IMR-90 (cell line): ENCODE measurements at regions not wholly inside any gene's neighbourhood (a gene's known extent, or its start where the extent isn't known, plus 50 kb on each side); places are given as distances from the start of the nearest gene placed in this dataset.

Experiments
- BHLHE40 ChIP-seq: fragments of 150-350 bp; IDR thresholded peaks from 2 replicates; pipeline ENCODE4 v1.6.1; 2016; ENCODE audit warnings: mild to moderate bottlenecking, low read depth, low read length
- CEBPB ChIP-seq: IDR thresholded peaks from 2 replicates; pipeline ENCODE4 v1.6.1; 2012; ENCODE audit warnings: low read depth, low read length, improper control_type of control experiment
- CHD1 ChIP-seq: IDR thresholded peaks from 2 replicates; pipeline ENCODE4 v1.6.1; 2012; ENCODE audit warnings: low read depth, low read length, improper control_type of control experiment
- CTCF ChIP-seq: conservative IDR thresholded peaks from 2 replicates; pipeline ENCODE4 v1.5.1; 2012; ENCODE audit warnings: mild to moderate bottlenecking, low read depth, low read length, improper control_type of control experiment
- FOS ChIP-seq: fragments of 150-350 bp; IDR thresholded peaks from 2 replicates; pipeline ENCODE4 v1.6.1; 2016; ENCODE audit warnings: low read depth, low read length
- MAFK ChIP-seq: IDR thresholded peaks from 2 replicates; pipeline ENCODE4 v1.6.1; 2012; ENCODE audit warnings: low read depth, low read length, improper control_type of control experiment
- MXI1 ChIP-seq: IDR thresholded peaks from 2 replicates; pipeline ENCODE4 v1.6.1; 2012; ENCODE audit warnings: low read depth, mild to moderate bottlenecking, low read length, moderate library complexity, borderline replicate concordance
- POLR2A ChIP-seq: IDR thresholded peaks from 2 replicates; pipeline ENCODE4 v1.6.1; 2012; ENCODE audit warnings: mild to moderate bottlenecking, low read depth, low read length
- RAD21 ChIP-seq: IDR thresholded peaks from 2 replicates; pipeline ENCODE4 v1.6.1; 2012; ENCODE audit warnings: low read length, improper control_type of control experiment
- RCOR1 ChIP-seq: IDR thresholded peaks from 2 replicates; pipeline ENCODE4 v1.6.1; 2012; ENCODE audit warnings: mild to moderate bottlenecking, low read length, improper control_type of control experiment; ENCODE audit not compliant: insufficient replicate concordance
- RFX5 ChIP-seq: IDR thresholded peaks from 2 replicates; pipeline ENCODE4 v1.8.0; 2012; ENCODE audit warnings: low read depth, mild to moderate bottlenecking, low read length, moderate library complexity
- SMC3 ChIP-seq: fragments of 150-350 bp; IDR thresholded peaks from 2 replicates; pipeline ENCODE4 v1.6.1; 2016; ENCODE audit warnings: low read depth, mild to moderate bottlenecking, antibody characterized with exemption, low read length, moderate library complexity
- TF ChIP-seq, protein P1 (sequence below): fragments of 150-350 bp; IDR thresholded peaks from 2 replicates; pipeline ENCODE4 v1.6.1; 2017; ENCODE audit warnings: mild to moderate bottlenecking, antibody characterized with exemption, low read length, low read depth
- TF ChIP-seq, protein P2 (sequence below): fragments of 150-350 bp; IDR thresholded peaks from 2 replicates; pipeline ENCODE4 v1.6.1; 2016; ENCODE audit warnings: low read depth, mild to moderate bottlenecking, low read length, moderate library complexity, borderline replicate concordance

DNA sequence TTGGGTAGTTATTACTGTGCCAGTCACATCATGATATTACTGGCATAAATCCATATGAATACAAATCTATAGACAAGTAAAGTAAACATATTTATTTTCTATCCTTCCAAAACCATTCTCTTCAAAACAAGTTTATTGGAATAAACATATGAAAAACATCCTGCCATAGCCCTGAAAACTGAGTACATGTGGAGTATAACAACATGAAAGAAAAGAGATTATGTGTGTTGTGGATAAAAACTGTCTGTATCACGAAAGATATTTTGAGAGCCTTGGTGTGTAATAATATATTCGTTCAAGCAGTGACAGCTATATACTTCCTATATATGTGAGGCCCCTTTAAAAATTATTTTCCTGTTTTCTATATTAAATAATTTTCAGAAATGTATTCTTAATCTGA is 1742.2 kb downstream of the ARAP2 start:
- TF ChIP-seq SMC3 (no peak), POLR2A (no peak), MXI1 (no peak), MAFK (no peak), BHLHE40 (no peak), CTCF (no peak), RFX5 (no peak), CEBPB (no peak), RAD21 (no peak), CHD1 (no peak), FOS (no peak), RCOR1 (no peak)
- TF ChIP-seq, protein P1, sequence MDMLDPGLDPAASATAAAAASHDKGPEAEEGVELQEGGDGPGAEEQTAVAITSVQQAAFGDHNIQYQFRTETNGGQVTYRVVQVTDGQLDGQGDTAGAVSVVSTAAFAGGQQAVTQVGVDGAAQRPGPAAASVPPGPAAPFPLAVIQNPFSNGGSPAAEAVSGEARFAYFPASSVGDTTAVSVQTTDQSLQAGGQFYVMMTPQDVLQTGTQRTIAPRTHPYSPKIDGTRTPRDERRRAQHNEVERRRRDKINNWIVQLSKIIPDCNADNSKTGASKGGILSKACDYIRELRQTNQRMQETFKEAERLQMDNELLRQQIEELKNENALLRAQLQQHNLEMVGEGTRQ, result no peak
- TF ChIP-seq, protein P2, sequence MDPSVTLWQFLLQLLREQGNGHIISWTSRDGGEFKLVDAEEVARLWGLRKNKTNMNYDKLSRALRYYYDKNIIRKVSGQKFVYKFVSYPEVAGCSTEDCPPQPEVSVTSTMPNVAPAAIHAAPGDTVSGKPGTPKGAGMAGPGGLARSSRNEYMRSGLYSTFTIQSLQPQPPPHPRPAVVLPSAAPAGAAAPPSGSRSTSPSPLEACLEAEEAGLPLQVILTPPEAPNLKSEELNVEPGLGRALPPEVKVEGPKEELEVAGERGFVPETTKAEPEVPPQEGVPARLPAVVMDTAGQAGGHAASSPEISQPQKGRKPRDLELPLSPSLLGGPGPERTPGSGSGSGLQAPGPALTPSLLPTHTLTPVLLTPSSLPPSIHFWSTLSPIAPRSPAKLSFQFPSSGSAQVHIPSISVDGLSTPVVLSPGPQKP, result no peak
